ENCODE measurements at regions not wholly inside any gene's neighbourhood (a gene's known extent, or its start where the extent isn't known, plus 50 kb on each side); places are given as distances from the start of the nearest gene placed in this dataset.

DNA sequence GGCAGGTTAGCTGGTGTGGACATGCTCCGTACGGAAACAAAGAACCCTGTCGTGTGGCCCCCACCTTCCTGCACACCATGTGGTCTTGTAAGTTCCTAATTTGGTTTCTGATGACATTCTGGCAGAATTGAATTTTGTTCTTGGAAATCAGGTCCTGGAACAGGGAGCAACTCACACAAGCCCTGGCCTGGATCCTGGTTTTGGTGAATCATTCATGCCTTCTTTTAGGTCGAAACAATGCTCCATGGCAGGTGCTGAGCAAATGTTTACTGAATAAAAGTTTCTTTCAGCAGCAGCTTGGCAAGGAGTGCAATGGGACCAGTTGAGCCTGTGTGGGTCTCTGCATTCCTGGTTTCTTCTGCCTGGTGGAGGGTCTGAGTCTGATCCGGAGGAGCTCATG is 978.4 kb downstream of the BCL11B start:
- H3K9ac ChIP-seq (ENCODE audit: low read length): no peak overlapping the region
- H3K79me2 ChIP-seq (replicated peaks; ENCODE audit: insufficient read depth, low read length): no peaks in the 10 kb centered on the region
- H3K36me3 ChIP-seq (ENCODE audit: insufficient read depth, low read length): no peaks in the 10 kb centered on the region
- H3K9me3 ChIP-seq (ENCODE audit: low read length): no peaks in the 10 kb centered on the region
- no peaks in the 10 kb centered on the region for H3F3A ChIP-seq (ENCODE audit: insufficient read depth, low read length, poor library complexity, severe bottlenecking)
- H3K27me3 ChIP-seq (ENCODE audit: insufficient read depth, low read depth, low read length): no peaks in the 10 kb centered on the region
- H2AFZ ChIP-seq (ENCODE audit: low read depth, low read length): no peak overlapping the region
- no peaks in the 10 kb centered on the region for H3K9me2 ChIP-seq (ENCODE audit: insufficient read depth, low read length)
- TF ChIP-seq REST (IDR thresholded peaks at IDR 0.05; ENCODE audit: borderline replicate concordance) (no peak), RAD21 (conservative IDR thresholded peaks at IDR 0.05) (no peak), POLR2AphosphoS5 (IDR thresholded peaks at IDR 0.05) (no peak), EZH2 (IDR thresholded peaks at IDR 0.05; ENCODE audit: borderline replicate concordance, insufficient read depth, low read length, poor library complexity, severe bottlenecking) (no peak)
- TF ChIP-seq, protein P1, sequence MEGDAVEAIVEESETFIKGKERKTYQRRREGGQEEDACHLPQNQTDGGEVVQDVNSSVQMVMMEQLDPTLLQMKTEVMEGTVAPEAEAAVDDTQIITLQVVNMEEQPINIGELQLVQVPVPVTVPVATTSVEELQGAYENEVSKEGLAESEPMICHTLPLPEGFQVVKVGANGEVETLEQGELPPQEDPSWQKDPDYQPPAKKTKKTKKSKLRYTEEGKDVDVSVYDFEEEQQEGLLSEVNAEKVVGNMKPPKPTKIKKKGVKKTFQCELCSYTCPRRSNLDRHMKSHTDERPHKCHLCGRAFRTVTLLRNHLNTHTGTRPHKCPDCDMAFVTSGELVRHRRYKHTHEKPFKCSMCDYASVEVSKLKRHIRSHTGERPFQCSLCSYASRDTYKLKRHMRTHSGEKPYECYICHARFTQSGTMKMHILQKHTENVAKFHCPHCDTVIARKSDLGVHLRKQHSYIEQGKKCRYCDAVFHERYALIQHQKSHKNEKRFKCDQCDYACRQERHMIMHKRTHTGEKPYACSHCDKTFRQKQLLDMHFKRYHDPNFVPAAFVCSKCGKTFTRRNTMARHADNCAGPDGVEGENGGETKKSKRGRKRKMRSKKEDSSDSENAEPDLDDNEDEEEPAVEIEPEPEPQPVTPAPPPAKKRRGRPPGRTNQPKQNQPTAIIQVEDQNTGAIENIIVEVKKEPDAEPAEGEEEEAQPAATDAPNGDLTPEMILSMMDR (IDR thresholded peaks at IDR 0.05; ENCODE audit: poor library complexity, severe bottlenecking): no peak
- no peak overlapping the region for H3K4me2 ChIP-seq (ENCODE audit: low read length)
- H4K20me1 ChIP-seq (ENCODE audit: insufficient read depth): no peaks in the 10 kb centered on the region
- H3K4me3 ChIP-seq (ENCODE audit: low read length): no peak overlapping the region
- no peak overlapping the region for H3K27ac ChIP-seq (ENCODE audit: low read length)

DNA sequence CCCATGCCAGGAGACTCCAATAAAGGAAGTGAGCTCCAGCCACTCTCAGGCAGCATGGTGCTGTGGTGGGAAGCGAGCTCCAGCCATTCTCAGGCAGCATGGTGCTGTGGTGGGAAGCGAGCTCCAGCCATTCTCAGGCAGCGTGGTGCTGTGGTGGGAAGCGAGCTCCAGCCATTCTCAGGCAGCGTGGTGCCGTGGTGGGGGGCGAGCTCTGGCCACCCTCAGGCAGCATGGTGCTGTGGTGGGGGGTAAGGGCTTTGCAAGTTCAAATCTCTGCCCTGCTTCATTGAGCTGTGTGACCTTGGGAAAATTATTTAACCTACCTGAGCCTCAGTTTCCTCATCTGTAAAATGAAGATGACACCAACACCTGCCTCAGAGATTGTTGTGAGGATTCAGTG is 975.1 kb downstream of the BCL11B start:
- Histone ChIP-seq H3K4me2 (ENCODE audit: low read length) (no peak overlapping the region), H4K20me1 (ENCODE audit: insufficient read depth) (no peaks in the 10 kb centered on the region), H3K79me2 (replicated peaks; ENCODE audit: insufficient read depth, low read length) (no peaks in the 10 kb centered on the region), H3K9ac (ENCODE audit: low read length) (no peak overlapping the region), H3K4me3 (ENCODE audit: low read length) (no peak overlapping the region), H3K9me3 (ENCODE audit: low read length) (no peaks in the 10 kb centered on the region), H3F3A (ENCODE audit: insufficient read depth, low read length, poor library complexity, severe bottlenecking) (no peaks in the 10 kb centered on the region), H3K27ac (ENCODE audit: low read length) (no peak overlapping the region), H3K27me3 (ENCODE audit: insufficient read depth, low read depth, low read length) (no peaks in the 10 kb centered on the region), H3K36me3 (ENCODE audit: insufficient read depth, low read length) (no peaks in the 10 kb centered on the region), H3K9me2 (ENCODE audit: insufficient read depth, low read length) (no peaks in the 10 kb centered on the region), H2AFZ (ENCODE audit: low read depth, low read length) (no peak overlapping the region)
- TF ChIP-seq TAF1 (IDR thresholded peaks at IDR 0.05; ENCODE audit: low read depth): no peak
- no peak for TF ChIP-seq POLR2AphosphoS5 (IDR thresholded peaks at IDR 0.05)
- no peak for TF ChIP-seq EZH2 (IDR thresholded peaks at IDR 0.05; ENCODE audit: borderline replicate concordance, insufficient read depth, low read length, poor library complexity, severe bottlenecking)
- TF ChIP-seq, protein P1 (IDR thresholded peaks at IDR 0.05; ENCODE audit: poor library complexity, severe bottlenecking): no peak
- TF ChIP-seq EP300 (conservative IDR thresholded peaks at IDR 0.05; ENCODE audit: poor library complexity, severe bottlenecking): no peak
- TF ChIP-seq RAD21 (conservative IDR thresholded peaks at IDR 0.05): no peak
- no peak for TF ChIP-seq REST (IDR thresholded peaks at IDR 0.05; ENCODE audit: borderline replicate concordance)
- TF ChIP-seq MXI1 (conservative IDR thresholded peaks at IDR 0.05; ENCODE audit: poor library complexity, severe bottlenecking): no peak
- no peak for TF ChIP-seq SMC3 (conservative IDR thresholded peaks at IDR 0.05; ENCODE audit: poor library complexity)

All from neural cell (in vitro differentiated cells).